ENCODE measurements at regions not wholly inside any gene's neighbourhood (a gene's known extent, or its start where the extent isn't known, plus 50 kb on each side); places are given as distances from the start of the nearest gene placed in this dataset.

GRCh38 chr15:47397655-47398054 is 319.6 kb upstream of the SEMA6D start:
- no peak for TF ChIP-seq EZH2 (IDR thresholded peaks at IDR 0.05; ENCODE audit: borderline replicate concordance, insufficient read depth, low read depth, low read length, poor library complexity, severe bottlenecking)
- no peak for TF ChIP-seq CTCF (IDR thresholded peaks at IDR 0.05)

Measured in B cell (primary cell).